Thyroid gland (tissue), 4 donors: ENCODE measurements at regions not wholly inside any gene's neighbourhood (a gene's known extent, or its start where the extent isn't known, plus 50 kb on each side); places are given as distances from the start of the nearest gene placed in this dataset.

Experiments
- DNase-seq, 2 donors: peaks; one replicate each; pipeline ENCODE4 v3.0.0-alpha.2; 2019
- H3K27ac ChIP-seq, 3 donors: fragments of 200-600 bp; sonication (generic); 1 replicate in 2 of 3; 2 replicates in 1 of 3; pipeline ENCODE4 v1.5.1; 2016 to 2019; ENCODE audit warnings: mild to moderate bottlenecking in 1 of 3, moderate library complexity in 1 of 3
- H3K27me3 ChIP-seq: fragments of 200-600 bp; sonication (generic); one replicate; pipeline ENCODE4 v1.5.1; 2019
- H3K36me3 ChIP-seq, 2 donors: fragments of 200-600 bp; sonication (generic); one replicate each; pipeline ENCODE4 v1.5.1; 2016 to 2019
- H3K4me1 ChIP-seq, 2 donors: fragments of 200-600 bp; sonication (generic); one replicate each; pipeline ENCODE4 v1.5.1; 2017 to 2019
- H3K4me3 ChIP-seq, 3 donors: fragments of 200-600 bp; sonication (generic); replicated peaks in 1 of 3; 1 replicate in 2 of 3; 2 replicates in 1 of 3; pipeline ENCODE4 v1.5.1; 2016; ENCODE audit warnings: mild to moderate bottlenecking in 1 of 3
- H3K9me3 ChIP-seq: fragments of 200-600 bp; sonication (generic); one replicate; pipeline ENCODE4 v1.5.1; 2017
- POLR2A ChIP-seq, 2 donors: fragments of 450-650 bp; IDR thresholded peaks; one replicate each; pipeline ENCODE4 v1.6.1; 2017; ENCODE audit warnings: antibody characterized with exemption in 2 of 2, mild to moderate bottlenecking in 2 of 2, moderate library complexity in 1 of 2
- whole genome bisulfite sequencing, 2 donors: methylation state at CpG; one replicate each; pipeline ENCODE4 v1.1.5; 2017; 5-methylcytosine and 5-hydroxymethylcytosine counted together
- intact Hi-C: fragments of 100-400 bp; cut with DNase I; formaldehyde crosslinking; loops from one replicate; pipeline ENCODE4 v1.15.1; 2023
- TF ChIP-seq, protein P1 (sequence below), 6 experiments: fragments of 200-600 bp in 3 of 6; fragments of 450-650 bp in 3 of 6; sonication (generic) in 3 of 6; IDR thresholded peaks; one replicate each; pipeline ENCODE4 v1.5.1; 2016 to 2019; ENCODE audit warnings: antibody characterized with exemption in 6 of 6, mild to moderate bottlenecking in 2 of 6, inconsistent platforms in 1 of 6, moderate library complexity in 1 of 6

- no peaks in the 10 kb centered on the region for H3K9me3 ChIP-seq
- no peaks in the 10 kb centered on the region for H3K36me3 ChIP-seq
- DNase-seq: no peak
- no peak overlapping the region for H3K27ac ChIP-seq
- TF ChIP-seq, protein P1, sequence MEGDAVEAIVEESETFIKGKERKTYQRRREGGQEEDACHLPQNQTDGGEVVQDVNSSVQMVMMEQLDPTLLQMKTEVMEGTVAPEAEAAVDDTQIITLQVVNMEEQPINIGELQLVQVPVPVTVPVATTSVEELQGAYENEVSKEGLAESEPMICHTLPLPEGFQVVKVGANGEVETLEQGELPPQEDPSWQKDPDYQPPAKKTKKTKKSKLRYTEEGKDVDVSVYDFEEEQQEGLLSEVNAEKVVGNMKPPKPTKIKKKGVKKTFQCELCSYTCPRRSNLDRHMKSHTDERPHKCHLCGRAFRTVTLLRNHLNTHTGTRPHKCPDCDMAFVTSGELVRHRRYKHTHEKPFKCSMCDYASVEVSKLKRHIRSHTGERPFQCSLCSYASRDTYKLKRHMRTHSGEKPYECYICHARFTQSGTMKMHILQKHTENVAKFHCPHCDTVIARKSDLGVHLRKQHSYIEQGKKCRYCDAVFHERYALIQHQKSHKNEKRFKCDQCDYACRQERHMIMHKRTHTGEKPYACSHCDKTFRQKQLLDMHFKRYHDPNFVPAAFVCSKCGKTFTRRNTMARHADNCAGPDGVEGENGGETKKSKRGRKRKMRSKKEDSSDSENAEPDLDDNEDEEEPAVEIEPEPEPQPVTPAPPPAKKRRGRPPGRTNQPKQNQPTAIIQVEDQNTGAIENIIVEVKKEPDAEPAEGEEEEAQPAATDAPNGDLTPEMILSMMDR (IDR thresholded peaks at IDR 0.05): no peak
- TF ChIP-seq POLR2A (IDR thresholded peaks at IDR 0.05): no peak
- no peaks in the 10 kb centered on the region for H3K4me1 ChIP-seq
- no peak overlapping the region for H3K4me3 ChIP-seq
- intact Hi-C loops: no loop called here
- no peaks in the 10 kb centered on the region for H3K27me3 ChIP-seq
These were observed 145.9 kb upstream of the POU1F1 start for GRCh38 chr3:87422333-87422732.

GRCh38 chr3:87420171-87420570 is 143.8 kb upstream of the POU1F1 start:
- no peak for DNase-seq
- H3K36me3 ChIP-seq: no peaks in the 10 kb centered on the region
- TF ChIP-seq POLR2A (IDR thresholded peaks at IDR 0.05): no peak
- TF ChIP-seq, protein P1 (IDR thresholded peaks at IDR 0.05): no peak
- no peaks in the 10 kb centered on the region for H3K9me3 ChIP-seq
- intact Hi-C loops: no loop called here
- H3K27me3 ChIP-seq: no peaks in the 10 kb centered on the region
- no peak overlapping the region for H3K4me3 ChIP-seq
- no peak overlapping the region for H3K27ac ChIP-seq
- no peaks in the 10 kb centered on the region for H3K4me1 ChIP-seq

- H3K4me1 ChIP-seq: no peaks in the 10 kb centered on the region
- no peak overlapping the region for H3K27ac ChIP-seq
- intact Hi-C loops: no loop called here
- H3K36me3 ChIP-seq: no peaks in the 10 kb centered on the region
- no peaks in the 10 kb centered on the region for H3K9me3 ChIP-seq
- WGBS, 2 donors: 71 to 78% methylated on average over 1 of the region's 1 CpG
- TF ChIP-seq, protein P1 (IDR thresholded peaks at IDR 0.05): no peak
- no peak for TF ChIP-seq POLR2A (IDR thresholded peaks at IDR 0.05)
- H3K4me3 ChIP-seq: no peak overlapping the region
- no peaks in the 10 kb centered on the region for H3K27me3 ChIP-seq
- DNase-seq: no peak
These were observed 137.9 kb upstream of the POU1F1 start for GRCh38 chr3:87414271-87414670.

DNA sequence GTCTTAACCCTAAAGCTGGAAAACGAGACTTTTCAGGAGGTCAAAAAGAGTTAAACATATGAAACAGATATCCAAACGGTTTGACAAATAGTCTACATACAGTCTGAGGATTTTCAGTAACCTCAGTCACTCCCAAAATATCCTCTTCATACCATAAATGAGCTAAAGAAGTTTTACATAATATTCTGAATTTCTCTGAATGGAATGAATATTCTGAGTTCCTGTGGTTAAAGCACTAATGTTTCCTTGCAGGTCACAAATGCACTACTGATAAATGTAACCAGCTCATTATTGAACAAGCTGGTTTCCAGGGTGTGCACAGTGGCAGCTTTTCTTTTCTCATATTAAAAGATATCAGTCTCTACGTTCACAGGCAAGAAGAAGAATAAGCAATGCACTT is 137.4 kb upstream of the POU1F1 start:
- intact Hi-C loops: no loop called here
- WGBS, 2 donors: 72 to 75% methylated on average over 3 of the region's 3 CpGs
- no peaks in the 10 kb centered on the region for H3K9me3 ChIP-seq
- H3K4me1 ChIP-seq: no peaks in the 10 kb centered on the region
- no peaks in the 10 kb centered on the region for H3K27me3 ChIP-seq
- H3K36me3 ChIP-seq: no peaks in the 10 kb centered on the region
- H3K27ac ChIP-seq: no peak overlapping the region
- DNase-seq: no peak
- no peak overlapping the region for H3K4me3 ChIP-seq
- no peak for TF ChIP-seq POLR2A (IDR thresholded peaks at IDR 0.05)
- TF ChIP-seq, protein P1 (IDR thresholded peaks at IDR 0.05): no peak

DNA sequence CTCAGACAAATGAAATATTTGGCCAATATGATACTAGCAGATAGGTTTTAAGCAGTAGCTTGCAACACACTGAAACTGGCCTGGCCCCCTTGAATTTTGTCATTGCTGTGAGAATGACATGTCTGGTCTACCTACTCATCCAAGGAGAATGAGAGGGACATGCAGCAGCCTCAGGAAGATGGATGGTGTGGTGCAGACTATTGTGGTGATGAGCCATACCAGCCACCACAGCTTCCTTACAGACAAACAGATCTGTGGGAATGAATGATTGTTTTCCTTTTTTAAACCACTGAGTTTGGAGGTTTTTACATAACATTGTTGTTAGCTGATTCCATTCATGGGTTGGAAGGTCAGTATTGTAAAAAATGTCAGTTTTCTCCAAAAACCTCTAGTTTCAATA is 133.7 kb upstream of the POU1F1 start:
- no peaks in the 10 kb centered on the region for H3K9me3 ChIP-seq
- no peaks in the 10 kb centered on the region for H3K36me3 ChIP-seq
- DNase-seq: no peak
- no peak for TF ChIP-seq POLR2A (IDR thresholded peaks at IDR 0.05)
- TF ChIP-seq, protein P1 (IDR thresholded peaks at IDR 0.05): no peak
- no peak overlapping the region for H3K27ac ChIP-seq
- H3K27me3 ChIP-seq: no peaks in the 10 kb centered on the region
- H3K4me1 ChIP-seq: no peaks in the 10 kb centered on the region
- no peak overlapping the region for H3K4me3 ChIP-seq
- intact Hi-C loops: no loop called here
